KMS-11 (cell line): ENCODE measurements at regions not wholly inside any gene's neighbourhood (a gene's known extent, or its start where the extent isn't known, plus 50 kb on each side); places are given as distances from the start of the nearest gene placed in this dataset.
"Not testable (repeated sequence)": the region's sequence is repeated elsewhere in the genome, so short reads cannot be mapped to it uniquely, and the experiment has no call there.

Experiments used
- H2AFZ ChIP-seq: fragments of 200-600 bp; sonication (generic); 2 replicates; pipeline ENCODE4 v1.6.1; 2016; ENCODE audit warnings: antibody characterized with exemption, mixed run types, low read depth
- H3K27ac ChIP-seq: fragments of 200-600 bp; sonication (generic); 2 replicates; pipeline ENCODE4 v1.6.1; 2016; ENCODE audit warnings: mild to moderate bottlenecking, mixed run types
- H3K27me3 ChIP-seq: fragments of 200-600 bp; sonication (generic); 2 replicates; pipeline ENCODE4 v1.6.1; 2017; ENCODE audit warnings: mild to moderate bottlenecking, low read depth, mixed run types, moderate library complexity; ENCODE audit not compliant: insufficient read depth
- H3K36me3 ChIP-seq: fragments of 200-600 bp; sonication (generic); 2 replicates; pipeline ENCODE4 v1.6.1; 2017; ENCODE audit warnings: mild to moderate bottlenecking, mixed run types; ENCODE audit not compliant: insufficient read depth
- H3K4me1 ChIP-seq: fragments of 200-600 bp; sonication (generic); 2 replicates; pipeline ENCODE4 v1.6.1; 2016; ENCODE audit warnings: mild to moderate bottlenecking, low read depth, mixed run types; ENCODE audit not compliant: poor library complexity, severe bottlenecking
- H3K4me2 ChIP-seq: fragments of 200-600 bp; sonication (generic); 2 replicates; pipeline ENCODE4 v1.7.0; 2016; ENCODE audit warnings: mild to moderate bottlenecking, mixed run types
- H3K4me3 ChIP-seq: fragments of 200-600 bp; sonication (generic); IDR thresholded peaks from 2 replicates; pipeline ENCODE4 v1.6.1; 2017; ENCODE audit warnings: low read depth, low read length, mixed read lengths; ENCODE audit not compliant: insufficient read depth
- H3K79me2 ChIP-seq: fragments of 200-600 bp; sonication (generic); 2 replicates; pipeline ENCODE4 v1.6.1; 2016; ENCODE audit warnings: low read depth, mixed run types; ENCODE audit not compliant: insufficient read depth
- H3K9ac ChIP-seq: fragments of 200-600 bp; sonication (generic); 2 replicates; pipeline ENCODE4 v1.6.1; 2016; ENCODE audit warnings: mild to moderate bottlenecking, mixed run types
- H4K20me1 ChIP-seq: fragments of 200-600 bp; sonication (generic); 2 replicates; pipeline ENCODE4 v1.6.1; 2016; ENCODE audit warnings: mild to moderate bottlenecking, mixed run types; ENCODE audit not compliant: insufficient read depth
- CTCF ChIP-seq: fragments of 200-600 bp; sonication (generic); conservative IDR thresholded peaks from 2 replicates; pipeline ENCODE4 v1.6.1; 2017; ENCODE audit warnings: low read depth, mild to moderate bottlenecking, antibody characterized with exemption, low read length, moderate library complexity, mixed read lengths

- Histone ChIP-seq H3K27ac (no peak overlapping the region), H2AFZ (no peak overlapping the region), H3K27me3 (no peaks in the 10 kb centered on the region), H3K4me1 (no peaks in the 10 kb centered on the region), H3K4me2 (no peak overlapping the region), H3K4me3 (no peak overlapping the region), H3K79me2 (no peaks in the 10 kb centered on the region), H4K20me1 (no peaks in the 10 kb centered on the region), H3K9ac (no peak overlapping the region), H3K36me3 (no peaks in the 10 kb centered on the region)
- no peak for TF ChIP-seq CTCF
These were observed 114.1 kb downstream of the FAR1 start for GRCh38 chr11:13782390-13783075.

GRCh38 chr11:13784441-13784840 lies 116.0 kb downstream of the FAR1 start:
- no peak overlapping the region for H3K4me3 ChIP-seq

GRCh38 chr11:13784855-13785254 lies 116.4 kb downstream of the FAR1 start:
- Histone ChIP-seq H3K4me1 (no peaks in the 10 kb centered on the region), H3K9ac (no peak overlapping the region), H3K36me3 (no peaks in the 10 kb centered on the region), H3K79me2 (no peaks in the 10 kb centered on the region), H3K27ac (no peak overlapping the region), H2AFZ (no peak overlapping the region), H3K4me2 (no peak overlapping the region), H3K4me3 (no peak overlapping the region), H4K20me1 (no peaks in the 10 kb centered on the region), H3K27me3 (no peaks in the 10 kb centered on the region)
- TF ChIP-seq CTCF: no peak

More at GRCh38 chr11:13784441-13784840, 116.0 kb downstream of the FAR1 start:
- Histone ChIP-seq H3K36me3 (no peaks in the 10 kb centered on the region), H3K4me2 (no peak overlapping the region), H3K9ac (no peak overlapping the region), H4K20me1 (no peaks in the 10 kb centered on the region), H3K27ac (no peak overlapping the region), H2AFZ (no peak overlapping the region), H3K27me3 (no peaks in the 10 kb centered on the region), H3K79me2 (no peaks in the 10 kb centered on the region), H3K4me1 (no peaks in the 10 kb centered on the region)
- no peak for TF ChIP-seq CTCF

- no peaks in the 10 kb centered on the region for H3K79me2 ChIP-seq
- no peak overlapping the region for H2AFZ ChIP-seq
- H3K4me3 ChIP-seq: no peak overlapping the region
- no peak overlapping the region for H3K4me2 ChIP-seq
- no peak overlapping the region for H3K9ac ChIP-seq
- H3K27me3 ChIP-seq: no peaks in the 10 kb centered on the region
- TF ChIP-seq CTCF: no peak
- no peak overlapping the region for H3K27ac ChIP-seq
- no peaks in the 10 kb centered on the region for H4K20me1 ChIP-seq
- no peaks in the 10 kb centered on the region for H3K4me1 ChIP-seq
- H3K36me3 ChIP-seq: no peaks in the 10 kb centered on the region
These were observed 118.2 kb downstream of the FAR1 start for GRCh38 chr11:13786688-13787087.

GRCh38 chr11:13797616-13798015 lies 129.1 kb downstream of the FAR1 start:
- not testable (repeated sequence) for H3K36me3 ChIP-seq, H3K27me3 ChIP-seq, H3K79me2 ChIP-seq, H4K20me1 ChIP-seq, H3K4me2 ChIP-seq, H3K27ac ChIP-seq, H3K4me3 ChIP-seq, H3K9ac ChIP-seq, H3K4me1 ChIP-seq, H2AFZ ChIP-seq
